LHCN-M2 (cell line): ENCODE measurements at regions not wholly inside any gene's neighbourhood (a gene's known extent, or its start where the extent isn't known, plus 50 kb on each side); places are given as distances from the start of the nearest gene placed in this dataset.
"Not testable (repeated sequence)": the region's sequence is repeated elsewhere in the genome, so short reads cannot be mapped to it uniquely, and the experiment has no call there.

Source experiments
- DNase-seq: peaks from one replicate; pipeline ENCODE4 v3.0.0-alpha.2; 2012; ENCODE audit warnings: low read depth

- DNase-seq, result peak; percentile 36
Measured at GRCh38 chr1:194447636-194448035, 1261.2 kb upstream of the B3GALT2 start.

- no peak for DNase-seq
Measured at GRCh38 chr1:194445244-194445643, 1258.8 kb upstream of the B3GALT2 start.

GRCh38 chr1:194442901-194443575 lies 1256.6 kb upstream of the B3GALT2 start:
- no peak for DNase-seq

- DNase-seq, result no peak
Measured at GRCh38 chr1:194437135-194437534, 1250.7 kb upstream of the B3GALT2 start.

- DNase-seq, result no peak
Measured at GRCh38 chr1:194431121-194431520, 1244.7 kb upstream of the B3GALT2 start.

DNA sequence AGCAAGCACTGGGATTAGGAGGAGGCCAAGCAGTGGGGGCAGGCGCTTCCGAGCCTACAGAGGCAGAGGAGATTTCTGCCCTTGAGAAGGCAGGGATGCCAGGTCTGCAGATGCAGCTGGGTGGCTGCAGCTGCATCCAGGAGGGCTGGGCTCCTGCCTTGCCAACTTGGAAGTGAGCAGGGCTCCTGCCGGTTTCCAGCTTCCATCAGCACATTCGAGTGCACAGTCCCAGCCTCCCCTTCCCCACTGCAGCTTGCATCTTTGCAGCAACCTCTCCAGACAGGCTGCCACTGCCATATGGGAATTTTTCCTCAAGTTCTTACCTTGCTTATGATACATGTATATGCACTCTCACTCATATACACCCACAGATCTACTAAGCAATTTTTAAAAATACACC lies 1234.3 kb upstream of the B3GALT2 start:
- no peak for DNase-seq

DNA sequence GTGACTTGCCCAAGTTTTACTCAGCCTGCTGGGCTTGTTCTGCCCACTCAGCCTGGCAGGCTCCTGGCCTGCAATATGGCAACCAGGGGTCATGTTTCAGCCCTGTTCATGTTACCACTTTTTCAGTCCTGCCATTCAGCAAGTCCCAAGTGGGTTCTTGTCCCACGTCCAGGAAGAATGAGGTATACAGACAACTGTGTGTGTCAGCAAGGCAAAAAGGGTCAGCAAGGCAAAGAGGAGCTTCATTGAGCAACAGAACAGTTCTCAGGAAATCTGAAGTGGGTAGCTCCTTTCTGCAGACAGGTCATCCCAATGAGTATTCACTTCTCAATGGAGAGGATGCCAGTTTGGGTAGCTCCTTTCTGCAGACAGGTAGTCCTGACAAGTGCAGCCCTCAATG lies 1233.3 kb upstream of the B3GALT2 start:
- no peak for DNase-seq

DNA sequence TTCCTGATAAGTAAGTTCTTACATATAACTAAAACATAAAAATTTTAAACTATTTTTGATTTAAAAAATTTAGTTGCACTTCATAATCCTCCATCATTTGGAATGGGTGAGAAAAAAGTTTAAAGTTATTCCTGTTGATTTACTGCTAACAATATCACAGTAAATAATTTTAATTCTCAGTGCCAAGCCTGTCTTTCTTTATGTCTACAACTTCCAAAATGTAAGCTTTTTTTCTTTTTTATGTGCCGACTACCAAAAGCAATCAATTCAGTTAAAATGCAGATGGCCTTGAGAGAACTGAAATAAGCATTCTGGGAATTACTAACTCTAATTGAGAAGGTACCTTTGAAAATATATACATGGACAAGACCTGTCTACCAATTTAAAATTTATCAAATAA lies 1224.3 kb upstream of the B3GALT2 start:
- no peak for DNase-seq

- peak; percentile 33 for DNase-seq
Measured at GRCh38 chr1:194407238-194407637, 1220.8 kb upstream of the B3GALT2 start.

- peak; percentile 27 for DNase-seq
Measured at GRCh38 chr1:194394676-194395075, 1208.3 kb upstream of the B3GALT2 start.

DNA sequence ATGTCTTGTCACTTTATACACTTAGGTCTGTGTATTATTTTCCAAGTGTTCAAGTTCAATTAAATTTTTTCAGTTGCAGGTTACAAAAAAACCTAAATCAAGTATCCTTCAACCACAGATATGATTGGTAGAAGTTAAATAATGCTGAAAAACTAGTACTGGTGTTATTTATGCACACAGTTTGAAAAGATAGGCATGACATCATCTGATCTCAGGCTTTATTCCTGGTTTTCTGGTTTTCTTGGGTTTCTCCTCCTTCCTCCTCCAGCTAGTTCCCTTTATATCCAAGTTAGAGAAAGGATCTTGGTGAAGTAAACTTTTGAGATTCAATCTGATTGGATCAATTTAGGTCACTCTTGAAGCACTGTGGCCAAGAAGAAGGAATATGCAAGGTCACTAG lies 1201.1 kb upstream of the B3GALT2 start:
- no peak for DNase-seq

GRCh38 chr1:194378517-194378916 lies 1192.1 kb upstream of the B3GALT2 start:
- no peak for DNase-seq

DNA sequence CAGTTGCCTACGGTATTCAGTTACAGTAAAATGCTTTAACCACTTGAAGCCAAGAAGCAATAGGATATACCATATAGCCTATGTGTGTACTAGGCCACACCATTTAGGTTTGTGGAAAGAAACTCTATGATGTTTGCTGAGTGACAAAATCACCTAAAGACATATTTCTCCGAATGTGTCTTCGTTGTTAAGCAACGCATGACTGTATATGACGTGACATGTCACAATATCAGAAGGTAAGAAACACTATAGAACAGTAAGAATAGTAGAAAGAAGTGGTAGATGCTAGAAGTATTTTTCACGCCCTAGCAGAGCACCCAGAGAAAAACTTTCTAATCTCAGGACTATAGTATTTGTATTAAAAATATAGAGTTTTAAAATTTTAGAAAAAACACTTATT lies 1188.2 kb upstream of the B3GALT2 start:
- no peak for DNase-seq

DNA sequence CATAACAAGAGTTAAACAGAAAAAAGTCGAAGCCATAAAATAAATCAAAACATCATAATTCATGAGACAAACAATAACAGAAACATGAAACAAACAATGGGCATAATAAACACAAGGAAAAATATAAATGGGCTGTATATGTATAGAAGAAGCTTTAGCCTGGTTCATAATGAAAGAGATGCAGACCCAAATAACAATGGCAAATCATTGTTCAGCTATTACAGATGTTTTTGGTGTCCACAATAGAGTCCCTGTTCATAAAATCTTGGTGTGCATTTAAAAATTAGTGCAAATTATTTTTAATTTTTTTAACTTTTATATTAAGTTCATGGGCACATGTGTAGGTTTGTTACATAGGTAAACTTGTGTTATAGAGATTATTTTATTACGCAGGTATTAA lies 1185.9 kb upstream of the B3GALT2 start:
- DNase-seq, result no peak

- no peak for DNase-seq
Measured at GRCh38 chr1:194369622-194370021, 1183.2 kb upstream of the B3GALT2 start.

DNA sequence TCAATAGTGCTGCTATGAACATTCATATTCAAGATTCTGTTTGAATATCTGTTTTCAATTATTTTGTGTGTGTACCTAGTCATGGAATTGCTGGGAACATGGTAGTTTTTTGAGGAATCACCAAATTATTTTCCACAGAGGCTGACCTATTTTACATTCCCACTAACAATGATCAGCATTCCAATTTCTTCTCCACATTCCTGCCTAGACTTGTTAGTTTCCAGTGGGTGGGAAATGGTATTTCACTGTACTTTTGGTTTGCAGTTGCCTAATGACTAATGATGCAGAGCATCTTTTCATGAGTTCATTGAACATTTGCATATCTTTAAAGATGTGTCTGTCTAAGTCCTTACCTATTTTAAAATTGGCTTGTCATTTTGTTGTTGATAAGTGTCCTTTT lies 1182.6 kb upstream of the B3GALT2 start:
- DNase-seq, result no peak

DNA sequence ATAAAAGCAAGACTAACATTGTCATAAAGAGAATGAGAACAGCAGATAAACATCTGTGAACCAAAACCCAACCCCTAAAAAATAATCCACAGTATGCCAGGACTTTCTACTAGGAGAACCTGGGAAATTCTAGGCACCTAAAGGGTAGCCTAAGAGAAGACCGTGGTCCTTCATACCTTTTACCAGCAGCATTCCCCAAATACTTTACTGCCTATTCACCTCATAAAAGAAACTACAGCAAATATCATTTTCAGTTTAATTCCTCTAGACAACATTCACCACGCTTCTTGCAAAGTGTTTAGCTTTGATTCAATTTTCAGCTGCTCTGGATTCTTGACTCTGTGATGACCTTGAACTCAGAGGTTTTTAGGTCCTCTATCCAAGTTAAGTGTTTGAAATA lies 1180.7 kb upstream of the B3GALT2 start:
- no peak for DNase-seq

DNA sequence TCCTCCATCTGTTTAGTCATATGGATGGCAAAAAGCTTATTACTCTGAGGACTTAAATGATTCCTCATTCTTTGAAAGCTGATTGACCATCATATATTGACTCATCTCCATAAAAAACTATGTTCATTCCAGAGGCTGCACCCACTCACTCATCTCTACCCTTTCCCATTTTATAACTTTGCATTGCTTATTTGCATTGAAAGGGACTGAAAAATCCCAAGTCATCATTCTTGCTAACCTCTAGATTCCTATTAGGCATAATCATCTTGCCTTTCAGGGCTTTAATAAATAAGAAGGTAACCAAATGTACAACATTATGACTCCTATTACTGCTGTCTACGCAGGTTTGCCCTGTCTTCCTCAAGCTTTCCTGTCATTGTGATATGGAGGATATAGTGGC lies 1180.3 kb upstream of the B3GALT2 start:
- no peak for DNase-seq

- DNase-seq, result no peak
Measured at GRCh38 chr1:194362327-194362726, 1175.9 kb upstream of the B3GALT2 start.

DNA sequence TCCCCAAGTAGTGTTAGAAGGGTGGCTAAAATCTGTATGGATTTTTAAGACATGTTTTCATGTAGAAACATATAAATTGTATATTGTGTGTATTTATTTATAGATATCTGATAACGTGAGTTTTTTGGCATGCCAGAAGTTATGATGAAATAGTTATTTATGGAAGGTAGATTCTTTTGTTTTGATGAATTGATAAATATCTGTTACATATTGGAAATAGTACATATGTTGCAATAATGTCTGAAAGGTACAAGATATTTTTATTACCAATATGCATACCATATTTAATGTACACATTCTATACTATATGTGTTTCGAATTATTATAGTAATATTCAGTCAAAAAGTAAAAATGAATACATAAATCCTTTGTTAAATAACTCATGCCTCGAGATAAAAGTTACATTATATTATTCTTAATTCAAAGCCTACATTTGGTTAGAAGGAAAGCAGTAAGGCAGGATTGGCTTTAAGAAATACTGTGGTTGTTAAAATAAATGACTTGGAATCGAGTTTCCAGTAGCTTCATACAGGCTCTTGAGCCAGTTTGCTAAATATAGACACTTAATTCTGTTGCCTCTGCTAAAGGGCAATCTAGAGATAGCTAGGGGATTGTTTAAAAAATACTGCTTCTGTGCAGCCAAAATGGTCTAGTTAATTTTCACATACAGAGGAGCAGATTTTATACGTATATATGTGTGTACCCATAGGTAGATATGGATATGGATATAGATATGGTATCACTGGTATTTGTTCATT lies 1175.1 kb upstream of the B3GALT2 start:
- no peak for DNase-seq

GRCh38 chr1:194358208-194358581 lies 1171.8 kb upstream of the B3GALT2 start:
- no peak for DNase-seq

- DNase-seq, result not testable (repeated sequence)
Measured at GRCh38 chr1:194357573-194358207, 1171.3 kb upstream of the B3GALT2 start.
